Right renal cortex interstitium (tissue), 3 donors: ENCODE measurements at regions not wholly inside any gene's neighbourhood (a gene's known extent, or its start where the extent isn't known, plus 50 kb on each side); places are given as distances from the start of the nearest gene placed in this dataset.
"Not testable (repeated sequence)": the region's sequence is repeated elsewhere in the genome, so short reads cannot be mapped to it uniquely, and the experiment has no call there.

Experiments used
- DNase-seq, 3 donors: peaks; one replicate each; pipeline ENCODE4 v3.0.0-alpha.2; 2013; ENCODE audit warnings: low read depth in 3 of 3, low spot score in 2 of 3

DNA sequence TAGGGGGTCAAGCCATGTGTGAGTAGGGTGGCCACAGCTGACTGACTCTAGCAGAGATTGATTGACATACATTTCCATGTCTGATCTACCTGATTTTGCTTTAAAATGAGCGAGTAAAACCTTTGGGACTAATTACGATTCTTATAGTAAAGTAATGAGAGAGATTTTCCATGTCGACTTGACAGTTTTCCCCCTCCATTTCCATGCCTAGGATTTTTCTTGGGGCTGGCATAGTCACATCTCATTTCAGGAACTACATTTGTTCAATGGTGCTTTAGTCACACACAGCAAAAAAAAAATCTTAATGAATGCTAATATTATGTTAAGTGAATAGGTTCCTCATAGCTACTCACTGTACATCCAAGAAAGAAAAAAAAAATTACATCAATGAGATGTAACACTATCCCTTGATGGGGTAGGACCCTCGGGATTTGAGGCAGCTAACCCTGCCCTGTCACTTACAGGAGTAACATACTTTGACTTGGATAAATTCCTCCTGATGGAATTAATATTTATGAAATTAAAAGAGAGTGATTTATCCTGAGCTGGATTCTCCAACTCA is 690.9 kb downstream of the TDRD15 start:
- no peak for DNase-seq

DNA sequence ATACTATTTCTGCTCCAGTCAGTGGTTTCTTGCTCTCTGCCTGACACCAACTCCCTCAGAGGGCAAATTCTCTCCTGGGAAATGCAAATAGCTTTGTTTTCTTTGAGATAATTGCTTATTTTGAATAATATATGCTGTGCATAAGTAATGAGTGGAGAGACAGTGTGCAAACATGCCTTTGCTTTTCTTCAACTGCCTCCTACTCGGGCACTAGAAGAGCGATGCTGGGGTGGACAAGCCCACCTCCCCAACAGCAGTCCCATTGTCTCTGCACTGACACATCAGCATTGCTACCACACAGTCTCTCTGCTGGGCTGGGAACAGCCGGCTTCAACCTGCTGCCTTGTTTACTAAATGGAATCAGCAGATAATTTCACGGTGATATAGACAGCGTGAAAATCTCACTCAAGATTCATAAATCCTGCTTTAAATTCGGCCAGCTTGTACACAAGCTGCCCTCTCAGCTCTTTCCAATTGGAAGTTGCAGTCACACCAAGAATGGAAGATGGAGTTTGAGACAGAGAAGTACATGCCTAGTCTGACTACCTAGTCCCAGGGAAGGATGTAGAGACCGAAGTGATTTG is 694.5 kb downstream of the TDRD15 start:
- DNase-seq, result no peak

DNA sequence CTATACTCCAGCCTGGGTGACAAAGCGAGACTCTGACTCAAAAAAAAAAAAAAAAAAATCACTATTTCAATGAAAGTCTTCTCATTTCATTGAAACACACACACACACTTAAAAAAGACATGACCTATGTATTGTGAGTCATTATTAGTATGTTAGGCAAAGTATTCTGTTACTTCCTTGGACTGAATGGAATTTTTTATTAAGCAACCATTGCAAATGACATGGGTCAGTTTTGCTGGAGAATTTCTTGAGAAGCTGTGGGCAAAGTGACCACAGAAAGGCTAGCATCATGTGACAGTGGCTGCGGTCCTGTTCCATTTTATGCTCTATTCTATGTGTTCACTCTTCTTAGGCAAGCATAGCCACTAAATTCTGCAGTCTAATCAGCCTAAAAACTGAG is 695.7 kb downstream of the TDRD15 start:
- no peak for DNase-seq

DNA sequence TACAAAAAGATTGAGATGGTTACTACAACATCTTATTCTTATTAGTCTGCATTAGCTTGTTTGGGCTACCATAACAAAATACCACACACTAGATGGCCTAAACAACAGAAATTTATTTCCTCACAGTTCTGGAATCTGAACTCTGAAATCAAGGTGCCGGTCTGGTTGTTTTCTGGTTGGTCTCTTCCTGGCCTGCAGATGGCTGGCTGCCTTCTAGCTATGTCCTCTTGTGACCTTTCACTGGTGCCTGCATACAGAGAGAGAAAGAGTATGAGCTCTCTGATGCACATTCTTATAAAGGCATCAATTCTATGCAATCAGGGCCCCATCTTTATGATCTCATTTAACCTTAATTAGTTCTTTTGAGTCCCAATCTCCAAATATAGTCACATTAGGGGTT is 696.5 kb downstream of the TDRD15 start:
- DNase-seq, result no peak

DNA sequence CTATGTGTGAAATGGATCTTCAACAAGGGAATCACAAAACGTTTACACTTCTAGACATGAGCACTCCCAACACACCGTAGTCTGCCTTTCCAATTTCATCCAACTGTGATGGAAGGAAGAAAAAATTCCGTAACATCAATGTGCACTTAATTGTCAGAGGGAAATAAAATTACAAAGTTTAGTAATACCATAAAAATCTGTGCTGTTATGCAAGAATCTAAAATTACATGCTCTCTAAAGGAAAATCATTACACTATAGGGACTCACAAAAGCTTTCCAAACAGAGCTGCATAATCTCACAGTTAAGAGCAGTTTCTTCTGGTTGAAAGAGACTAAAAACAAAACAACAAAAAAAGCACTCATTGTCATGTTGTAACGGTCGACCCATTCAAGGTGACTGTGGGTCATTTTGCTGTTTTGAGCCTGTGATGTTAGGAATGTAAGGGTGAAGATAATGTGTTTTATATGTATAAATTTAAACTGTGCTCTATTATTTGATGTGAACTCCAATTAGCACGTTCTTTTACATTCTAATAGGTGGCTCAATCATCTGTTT is 698.0 kb downstream of the TDRD15 start:
- no peak for DNase-seq

DNA sequence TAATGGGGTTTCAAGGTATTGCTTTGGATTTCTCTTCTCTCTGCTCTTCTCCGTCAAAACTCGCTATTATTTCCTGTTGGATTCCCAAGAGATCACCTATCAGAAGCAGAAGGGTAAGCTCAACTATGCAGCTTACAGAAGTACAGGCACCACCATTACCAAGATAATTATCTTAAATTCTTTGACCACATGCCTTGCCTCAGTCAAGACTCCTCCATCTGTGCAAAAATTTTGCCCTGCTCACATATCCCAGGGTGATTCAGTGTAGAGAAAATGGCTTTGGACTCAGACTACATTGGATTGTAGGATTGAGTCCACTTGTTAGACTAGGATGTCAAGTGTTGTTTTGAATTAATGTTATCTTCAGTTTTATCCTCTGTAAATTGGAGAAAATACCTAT is 698.7 kb downstream of the TDRD15 start:
- no peak for DNase-seq

DNA sequence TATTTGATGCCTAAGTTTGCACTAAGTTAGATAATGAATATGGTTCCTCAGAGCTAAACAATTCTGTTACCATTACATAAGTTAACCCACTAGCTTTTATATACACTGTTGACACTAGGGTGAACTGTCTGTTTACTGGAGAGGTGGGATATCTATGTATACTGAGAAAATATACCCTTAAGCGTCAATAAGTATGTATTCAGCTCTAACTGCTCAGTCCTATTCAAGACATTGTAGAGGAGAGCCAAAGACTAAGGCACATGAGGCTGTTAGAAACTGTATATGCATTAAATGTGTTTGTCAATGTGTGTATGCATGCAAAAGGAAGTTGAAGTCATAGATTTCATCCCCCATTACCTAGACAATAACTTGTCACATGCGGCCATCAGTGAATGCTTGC is 710.0 kb downstream of the TDRD15 start:
- no peak for DNase-seq

DNA sequence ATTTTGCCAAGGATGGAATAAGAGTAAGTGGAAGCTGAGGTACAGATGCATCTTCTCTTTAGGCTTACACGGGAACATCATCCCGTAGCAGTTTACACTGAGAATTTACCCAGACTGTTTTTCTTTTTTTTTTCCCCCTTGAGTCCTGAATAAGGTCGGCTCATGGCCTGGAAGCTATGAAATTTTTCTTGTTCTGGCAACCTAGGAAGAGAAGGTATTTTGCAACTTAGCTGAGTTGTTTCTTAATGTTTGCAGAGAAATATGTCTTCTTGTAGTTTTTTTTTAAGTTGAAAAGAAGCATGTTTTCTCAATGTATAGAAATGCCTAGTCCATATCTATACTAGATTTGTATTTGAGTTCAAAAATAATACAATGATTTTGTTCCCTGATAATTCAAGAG is 712.5 kb downstream of the TDRD15 start:
- no peak for DNase-seq

DNA sequence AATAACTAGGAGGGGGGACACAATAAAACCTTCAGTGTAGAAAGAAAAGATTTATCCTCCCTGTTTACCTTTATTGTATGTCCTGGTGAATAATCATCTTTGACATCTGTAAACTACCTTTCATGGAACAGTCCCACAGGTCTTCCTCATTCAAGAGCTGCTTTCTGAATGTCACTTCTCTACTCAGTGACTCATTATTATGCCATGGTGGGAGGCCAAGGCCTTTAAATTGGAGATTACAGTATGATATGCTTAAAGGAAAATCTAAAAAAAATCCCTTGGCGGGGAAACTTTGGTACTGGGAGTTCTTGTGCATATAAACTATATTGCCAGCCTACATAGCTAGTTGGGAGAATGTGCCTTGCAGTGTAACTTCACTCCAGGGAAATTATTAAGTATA is 713.0 kb downstream of the TDRD15 start:
- DNase-seq, result no peak

DNA sequence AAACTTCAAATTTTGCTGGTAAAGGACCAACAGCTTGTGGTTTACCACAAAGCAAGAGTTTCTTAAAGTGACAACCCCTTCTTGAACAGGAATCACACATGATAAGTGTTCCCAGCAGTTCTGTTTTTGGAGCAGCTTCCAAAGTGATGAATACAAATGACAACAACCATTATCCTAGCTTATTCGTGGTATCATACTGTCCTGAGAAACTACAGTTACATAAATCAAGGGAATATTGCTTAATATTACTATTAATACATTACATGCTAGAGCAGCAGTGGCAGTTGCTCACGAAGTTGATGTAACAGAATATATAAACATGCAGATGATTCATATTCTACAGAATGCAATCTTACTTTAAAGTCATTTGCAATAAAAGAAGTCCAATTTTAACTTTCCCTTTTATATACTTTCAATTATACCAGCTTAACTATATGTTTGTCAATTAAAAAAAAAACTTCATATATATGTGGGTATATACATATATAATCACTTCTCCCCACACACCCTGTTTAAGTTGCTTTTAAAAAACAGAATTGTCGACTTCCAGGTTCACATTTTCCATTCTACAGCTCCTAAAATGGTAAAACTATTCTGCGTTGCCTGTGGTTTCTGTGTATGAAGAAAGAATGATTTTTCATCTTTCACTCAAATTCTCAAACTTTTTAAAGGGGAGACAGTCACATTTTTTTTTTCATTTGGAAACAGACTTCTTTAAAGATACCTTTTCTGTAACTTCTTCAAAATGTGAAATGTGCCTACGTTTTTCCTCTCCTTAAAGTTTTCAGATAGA is 713.6 kb downstream of the TDRD15 start:
- DNase-seq, result no peak

DNA sequence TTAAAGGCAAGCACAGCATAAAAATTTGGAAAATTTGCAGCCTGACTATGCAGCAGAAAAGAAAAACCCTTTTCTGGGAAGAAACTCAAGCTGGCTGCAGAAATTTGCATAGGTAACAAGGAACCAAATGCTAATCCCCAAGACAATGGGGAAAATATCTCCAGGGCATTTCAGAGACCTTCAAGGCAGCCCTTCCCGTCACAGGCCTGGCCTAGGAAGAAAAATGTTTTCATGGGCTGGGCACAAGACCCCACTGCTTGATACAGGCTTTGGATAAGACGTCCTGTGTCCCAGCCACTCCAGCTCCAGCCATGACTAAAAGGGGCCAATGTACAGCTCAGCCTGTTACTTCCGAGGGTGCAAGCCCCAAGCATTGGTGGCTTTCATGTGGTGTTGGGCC is 717.6 kb downstream of the TDRD15 start:
- no peak for DNase-seq

DNA sequence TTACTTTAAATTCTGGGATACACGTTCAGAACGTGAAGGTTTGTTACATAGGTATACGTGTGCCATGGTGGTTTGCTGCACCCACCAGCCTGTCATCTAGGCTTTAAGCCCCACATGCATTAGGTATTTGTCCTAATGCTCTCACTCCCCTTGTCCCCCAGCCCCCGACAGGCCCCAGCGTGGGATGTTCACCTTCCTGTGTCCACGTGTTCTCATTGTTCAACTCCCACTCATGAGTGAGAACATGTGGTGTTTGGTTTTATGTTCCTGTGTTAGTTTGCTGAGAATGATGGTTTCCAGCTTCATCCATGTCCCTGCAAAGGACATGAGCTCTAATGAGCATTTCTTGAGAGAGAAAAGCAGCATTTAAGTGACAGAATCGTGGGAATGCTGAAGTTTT is 726.6 kb downstream of the TDRD15 start:
- DNase-seq, result not testable (repeated sequence)

DNA sequence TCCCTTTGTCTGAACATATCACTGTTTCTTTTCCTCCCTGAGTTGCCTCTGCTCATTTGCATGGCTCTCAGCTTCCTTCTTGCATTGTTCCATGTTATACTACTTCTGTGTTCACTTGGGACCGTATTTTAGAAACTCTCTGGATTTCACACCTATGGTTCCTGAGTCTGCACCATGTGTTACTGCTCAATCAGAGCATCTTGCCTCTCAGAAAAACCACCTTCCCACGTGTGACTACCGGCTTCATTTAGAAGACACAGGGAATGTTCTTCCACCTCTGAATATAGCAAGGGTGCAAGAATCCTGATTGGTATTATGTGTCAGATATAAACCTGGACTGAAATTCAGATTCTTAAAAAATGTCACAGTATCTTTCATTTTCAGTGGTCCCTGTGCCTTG is 731.2 kb downstream of the TDRD15 start:
- DNase-seq, result no peak

DNA sequence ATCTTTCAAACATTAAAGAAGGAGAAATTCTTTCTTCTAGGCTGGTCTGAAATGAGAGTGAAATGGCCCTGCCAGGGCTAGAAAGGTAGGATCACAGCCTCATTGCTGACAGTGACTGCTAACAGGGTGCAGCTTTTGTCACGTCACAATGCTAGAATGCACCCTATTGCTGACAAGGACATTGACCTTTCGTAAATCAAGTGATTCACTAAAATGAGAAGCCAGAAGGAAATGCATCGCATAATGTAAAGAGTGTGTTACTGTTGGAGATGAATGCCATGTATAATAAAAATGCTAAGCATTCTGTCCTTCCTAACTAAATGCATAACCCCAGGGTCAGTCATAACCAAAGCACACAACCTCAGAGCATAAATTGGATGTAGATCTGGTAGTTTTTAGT is 732.9 kb downstream of the TDRD15 start:
- no peak for DNase-seq

DNA sequence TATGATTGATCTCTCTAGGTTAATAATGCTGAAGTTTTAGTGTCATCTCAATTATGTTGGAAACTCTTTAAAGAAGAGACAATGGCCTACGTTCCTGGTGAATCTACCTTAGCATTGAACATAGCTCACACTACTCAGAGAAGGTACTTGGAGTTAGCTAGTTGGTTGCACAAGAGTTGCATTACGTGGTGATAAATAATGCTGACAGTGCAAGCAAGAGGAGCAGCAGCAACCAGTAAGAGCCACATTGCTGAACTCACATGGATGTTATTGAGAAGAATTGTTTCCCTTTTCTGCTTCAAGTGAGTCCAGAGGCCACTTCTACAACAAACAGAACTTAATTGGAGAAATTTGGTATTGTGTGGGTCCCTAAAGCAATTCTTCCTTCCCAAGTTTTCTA is 737.1 kb downstream of the TDRD15 start:
- peak in 1 of 3 donors; percentile 8 for DNase-seq

DNA sequence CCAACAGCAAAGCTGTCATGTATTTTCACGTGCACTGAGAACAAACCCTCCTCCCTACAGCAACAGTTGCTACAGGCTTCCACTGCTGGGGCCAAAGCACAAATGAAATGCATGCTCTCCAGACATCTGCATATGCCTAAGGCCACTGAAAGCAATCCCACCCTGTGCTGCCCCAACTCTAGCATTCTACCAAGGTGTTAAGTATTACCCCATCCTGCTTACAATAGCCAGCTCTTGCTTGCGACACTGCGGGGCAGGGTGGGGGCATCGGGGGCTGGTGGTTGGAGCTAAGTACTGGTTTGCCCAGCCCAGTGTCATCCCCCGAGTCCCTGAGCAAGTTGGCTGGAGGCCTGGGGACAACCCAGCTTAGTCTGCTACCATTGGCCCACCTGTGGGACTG is 742.5 kb downstream of the TDRD15 start:
- DNase-seq, result no peak

DNA sequence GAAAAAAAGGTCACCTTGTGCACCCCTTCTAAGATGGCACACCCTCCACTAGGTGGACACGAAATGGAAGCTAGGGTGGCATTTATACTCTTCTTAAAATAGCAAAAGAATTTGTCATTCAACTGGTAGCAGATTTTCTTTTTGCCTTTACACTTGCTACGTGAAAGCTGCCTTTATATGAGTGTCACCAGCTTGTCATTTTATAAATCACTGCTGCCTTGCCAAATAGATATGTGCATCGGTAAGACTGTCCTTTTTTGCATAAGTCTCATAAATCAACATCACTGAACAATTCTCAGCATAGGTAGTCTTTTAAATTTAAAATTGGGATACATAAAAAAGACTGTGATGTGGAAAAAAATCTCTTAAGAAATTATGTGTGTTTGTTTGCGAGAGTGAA is 764.1 kb downstream of the TDRD15 start:
- DNase-seq, result no peak

DNA sequence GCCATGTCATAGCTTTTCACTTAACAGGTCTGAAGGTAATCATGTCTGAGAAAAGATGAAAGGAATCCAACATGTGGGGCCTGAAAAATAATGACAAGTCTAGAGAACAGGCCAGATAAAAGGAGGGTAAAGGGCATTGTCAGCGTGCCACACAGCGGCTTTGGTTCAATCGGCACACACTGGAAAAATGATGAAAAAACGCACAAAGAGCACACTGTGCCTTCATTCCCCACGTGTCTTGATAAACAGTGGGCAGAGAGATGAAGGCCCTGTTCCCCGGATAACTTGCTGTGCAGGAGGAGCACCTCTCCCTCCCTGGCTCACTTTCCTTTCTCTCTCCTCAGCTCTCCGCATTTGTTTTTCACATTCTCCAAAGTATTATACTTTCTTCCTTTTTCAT is 766.3 kb downstream of the TDRD15 start:
- DNase-seq, result no peak

DNA sequence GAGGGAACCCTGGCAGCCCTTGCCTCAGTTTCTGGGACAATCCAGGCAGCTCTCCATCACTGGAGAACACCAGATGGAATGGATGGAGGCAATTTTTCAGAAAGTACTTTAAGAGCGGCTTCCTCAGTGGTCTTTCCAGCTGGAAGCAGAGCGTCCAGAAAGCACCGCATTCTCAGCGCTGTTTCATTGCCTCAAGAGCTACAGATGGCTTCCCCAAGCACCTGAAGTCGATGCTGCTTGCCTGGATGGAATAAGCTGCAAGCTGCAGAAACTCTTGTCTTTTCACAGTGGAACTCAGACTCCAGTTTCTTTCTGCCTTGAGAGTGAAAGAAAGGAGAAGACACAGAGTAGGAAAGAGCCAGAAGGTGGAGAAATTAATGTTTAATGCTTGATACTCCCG is 766.9 kb downstream of the TDRD15 start:
- no peak for DNase-seq

DNA sequence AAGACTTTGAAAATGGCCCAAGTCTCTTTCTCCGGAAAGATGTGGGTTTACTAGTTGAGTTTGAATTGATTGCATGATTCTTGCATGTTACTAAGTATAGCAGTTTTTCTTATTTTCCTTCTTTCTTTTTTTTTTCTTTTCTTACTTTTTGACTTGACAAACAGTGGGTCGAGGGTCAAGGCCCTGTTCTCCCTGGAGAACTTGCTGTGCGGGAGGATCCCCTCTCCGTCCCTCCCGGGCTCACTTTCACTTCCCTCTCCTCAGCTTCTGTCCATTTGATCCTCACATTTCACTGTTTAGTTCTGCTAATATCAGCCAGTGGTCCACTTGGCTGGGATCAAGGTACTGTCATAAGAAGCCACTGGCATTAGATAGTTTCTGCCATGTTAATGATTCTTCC is 767.4 kb downstream of the TDRD15 start:
- no peak for DNase-seq

DNA sequence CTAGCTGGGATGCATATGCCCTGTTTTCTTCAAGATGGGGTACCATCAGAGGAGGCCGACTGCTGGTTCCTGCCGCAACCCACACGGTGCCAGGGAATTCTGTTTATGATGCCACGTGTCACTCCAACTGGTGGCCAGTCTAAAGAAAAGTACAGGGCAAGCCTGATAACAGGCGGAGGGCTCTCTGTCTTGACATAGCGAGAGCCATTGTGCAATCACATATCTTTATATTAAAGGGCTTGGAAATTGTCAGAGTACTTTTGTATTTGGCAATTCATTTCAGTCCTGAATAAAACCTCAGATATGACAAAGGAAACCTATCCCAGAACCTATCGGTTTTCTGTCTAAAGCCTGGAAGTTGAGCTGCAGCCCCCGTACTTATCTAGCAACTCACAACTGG is 768.4 kb downstream of the TDRD15 start:
- no peak for DNase-seq

DNA sequence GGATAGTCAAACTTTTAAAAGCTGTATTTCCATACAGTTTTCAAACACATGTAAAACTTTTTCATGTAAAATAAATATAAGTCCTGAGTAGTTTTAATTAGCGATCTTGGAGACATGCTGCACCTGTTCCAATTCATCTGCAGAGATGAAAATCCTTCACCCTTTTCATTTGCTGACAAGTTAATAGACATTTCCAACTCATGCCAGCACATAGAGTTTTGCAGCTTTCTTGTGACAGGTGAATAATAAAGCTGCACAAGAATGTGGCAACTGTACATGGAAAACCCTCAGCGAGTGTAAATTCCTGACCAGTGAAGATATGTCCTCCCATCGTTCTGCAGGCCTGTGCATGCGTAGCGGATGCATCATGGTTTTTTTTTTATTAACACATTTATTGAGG is 771.4 kb downstream of the TDRD15 start:
- no peak for DNase-seq
